ENCODE measurements at regions not wholly inside any gene's neighbourhood (a gene's known extent, or its start where the extent isn't known, plus 50 kb on each side); places are given as distances from the start of the nearest gene placed in this dataset.
"Not testable (repeated sequence)": the region's sequence is repeated elsewhere in the genome, so short reads cannot be mapped to it uniquely, and the experiment has no call there.

- Mint-ChIP-seq H3K27me3 (no peaks in the 10 kb centered on the region), H3K36me3 (peaks cover 0 to 2% (median 0%) of the 10 kb centered on the region in 3 donors), H3K9me3 (peaks cover 0 to 15% (median 4%) of the 10 kb centered on the region in 9 donors), H3K4me3 (no peak overlapping the region), H3K4me1 (peaks cover 0 to 3% (median under 1%) of the 10 kb centered on the region in 4 donors), H3K27ac (no peak overlapping the region)
- no peak for ATAC-seq
- peak in 1 of 10 donors; percentile 0 for DNase-seq
- POLR2A ChIA-PET = no interaction called here
These were observed 1099.4 kb downstream of the TSPY10 start for GRCh38 chrY:10627116-10627515.

- Mint-ChIP-seq H3K4me3 (peak overlapping the region in 1 of 10 donors; percentile 11), H3K9me3 (peaks cover 0 to 28% (median 8%) of the 10 kb centered on the region in 9 donors)
- ATAC-seq, H3K36me3 Mint-ChIP-seq, H3K27ac Mint-ChIP-seq, DNase-seq, POLR2A ChIA-PET, H3K27me3 Mint-ChIP-seq, H3K4me1 Mint-ChIP-seq: not testable (repeated sequence)
These were observed 1121.1 kb downstream of the TSPY10 start for GRCh38 chrY:10648813-10649212.

- ATAC-seq, POLR2A ChIA-PET, H3K4me3 Mint-ChIP-seq, H3K27me3 Mint-ChIP-seq, DNase-seq, H3K36me3 Mint-ChIP-seq: not testable (repeated sequence)
- H3K9me3 Mint-ChIP-seq = peaks cover 0 to 88% (median 33%) of the 10 kb centered on the region in 9 donors
- peaks cover 0 to 13% (median 1%) of the 10 kb centered on the region in 4 donors for H3K4me1 Mint-ChIP-seq
- peak overlapping the region in 1 of 10 donors; percentile 67 for H3K27ac Mint-ChIP-seq
These were observed 1129.4 kb downstream of the TSPY10 start for GRCh38 chrY:10657120-10657519.

- Mint-ChIP-seq H3K9me3 (peaks cover 10 to 59% (median 28%) of the 10 kb centered on the region in 9 donors), H3K36me3 (peaks cover 0 to 3% (median 0%) of the 10 kb centered on the region in 3 donors), H3K27me3 (no peaks in the 10 kb centered on the region), H3K4me3 (no peak overlapping the region), H3K27ac (no peak overlapping the region), H3K4me1 (peaks cover 0 to 14% (median 0%) of the 10 kb centered on the region in 4 donors)
- no peak for DNase-seq
- no peak for ATAC-seq
- POLR2A ChIA-PET = no interaction called here
These were observed 1139.1 kb downstream of the TSPY10 start for GRCh38 chrY:10666785-10667184.

GRCh38 chrY:10686414-10686813 lies 1158.7 kb downstream of the TSPY10 start:
- DNase-seq (no peak), ATAC-seq (no peak)
- peaks cover 0 to 12% (median 0%) of the 10 kb centered on the region in 4 donors for H3K4me1 Mint-ChIP-seq
- H3K27me3 Mint-ChIP-seq = no peaks in the 10 kb centered on the region
- no peak overlapping the region for H3K4me3 Mint-ChIP-seq
- POLR2A ChIA-PET = no interaction called here
- no peak overlapping the region for H3K27ac Mint-ChIP-seq
- H3K9me3 Mint-ChIP-seq = peaks cover 10 to 87% (median 24%) of the 10 kb centered on the region in 9 donors
- peaks cover 0 to 10% (median 5%) of the 10 kb centered on the region in 3 donors for H3K36me3 Mint-ChIP-seq
